NCI-H2081 treated with DMSO at 0.1 percent for 48 hours (cell line): ENCODE measurements at regions not wholly inside any gene's neighbourhood (a gene's known extent, or its start where the extent isn't known, plus 50 kb on each side); places are given as distances from the start of the nearest gene placed in this dataset.

Source experiments
- DNase-seq: peaks from one replicate; lab custom pipeline; 2025; lab: John Stamatoyannopoulos, UW

DNA sequence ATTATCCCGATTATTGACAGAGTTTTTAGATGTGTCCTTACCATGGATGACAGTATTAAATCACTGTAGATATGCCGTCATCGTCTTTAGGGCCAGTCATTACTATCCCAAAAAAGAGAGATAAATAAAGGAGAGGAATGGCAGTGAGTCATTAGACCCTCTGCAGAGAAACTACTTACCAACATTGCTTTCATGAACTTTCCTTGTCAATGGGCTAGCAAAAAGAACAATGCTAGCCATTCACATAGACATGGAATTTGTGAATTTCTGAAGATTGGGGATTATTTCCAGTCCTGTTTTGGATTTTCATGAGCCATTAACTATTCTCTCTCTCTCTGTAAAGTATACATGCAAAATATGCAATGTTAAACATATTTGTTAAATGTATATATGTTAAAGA, 319.4 kb upstream of the FANCL start:
- DNase-seq: no peak

DNA sequence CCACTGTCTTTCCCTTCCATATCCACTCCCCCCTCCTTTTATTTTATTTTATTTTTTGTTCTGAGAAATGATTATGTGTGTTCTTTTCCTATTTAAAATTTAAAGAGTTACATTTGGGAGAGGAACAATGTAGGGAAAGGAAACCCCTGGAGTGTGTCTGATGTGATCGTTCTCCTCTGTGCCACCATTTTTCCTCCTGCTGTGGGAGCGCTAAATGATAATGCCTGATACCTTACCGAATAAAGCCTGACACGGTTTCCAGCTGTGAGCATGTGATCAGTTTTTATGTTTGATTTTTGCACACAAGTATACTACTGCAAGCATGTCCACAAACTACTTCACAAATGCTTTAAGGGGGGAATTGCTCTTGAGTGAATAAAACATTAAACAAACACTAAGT, 317.8 kb upstream of the FANCL start:
- no peak for DNase-seq

DNA sequence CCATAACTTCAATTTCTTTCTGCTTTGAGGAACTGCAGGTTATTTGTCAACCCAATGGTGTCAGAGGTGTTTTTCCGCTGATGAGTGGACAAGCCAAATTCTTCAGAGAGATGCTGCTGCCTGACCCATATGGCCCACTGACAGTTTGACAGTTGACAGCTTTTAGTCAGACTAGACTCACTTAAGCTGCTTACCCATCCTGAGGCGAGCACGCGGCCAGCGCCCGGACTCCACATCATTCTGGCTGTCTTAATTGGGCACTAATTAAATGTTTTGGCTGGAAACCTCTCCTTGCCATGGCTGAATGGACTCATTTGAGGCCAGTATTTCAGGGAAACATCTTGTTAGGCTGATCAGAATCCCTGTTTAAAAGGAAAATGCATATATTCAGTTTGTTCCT, 316.1 kb upstream of the FANCL start:
- no peak for DNase-seq

DNA sequence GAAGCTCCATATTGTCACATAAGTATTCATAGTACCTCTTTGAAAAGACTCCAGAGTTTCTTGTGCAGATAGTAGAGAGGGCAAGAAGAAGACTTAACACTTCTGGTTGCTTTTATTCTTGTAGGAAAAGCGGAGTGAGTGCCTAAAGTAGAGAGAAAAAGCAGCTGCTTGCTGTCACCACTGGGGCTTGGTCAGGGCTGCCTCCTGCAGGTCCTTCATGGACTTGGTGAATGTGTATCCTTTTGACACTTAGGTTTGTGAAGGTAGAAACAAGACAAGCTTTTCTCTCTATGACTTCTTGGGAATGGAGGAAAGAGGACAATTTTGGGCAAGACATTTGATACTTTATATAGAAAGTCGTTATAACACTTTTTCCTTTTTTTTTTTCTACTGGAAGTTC, 312.8 kb upstream of the FANCL start:
- DNase-seq: no peak

DNA sequence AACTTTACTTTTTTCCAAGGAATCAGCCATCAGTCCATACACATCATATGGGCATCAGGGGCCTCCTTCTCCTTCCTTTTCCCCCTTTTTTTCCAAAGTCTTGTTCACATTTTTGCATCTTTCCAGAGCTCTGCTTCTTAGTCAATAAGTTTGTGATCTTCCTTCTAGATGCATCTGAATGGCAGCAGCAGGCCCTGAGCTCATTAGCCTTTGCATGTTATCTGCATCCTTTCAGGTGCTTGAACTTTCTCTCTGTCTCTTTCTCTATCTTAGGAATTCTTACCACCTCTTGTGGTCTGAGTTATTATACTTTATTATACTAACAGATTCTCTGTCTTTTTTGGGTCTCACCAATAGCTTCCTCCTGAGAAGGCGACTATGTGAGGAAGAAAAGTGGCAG, 312.4 kb upstream of the FANCL start:
- no peak for DNase-seq

DNA sequence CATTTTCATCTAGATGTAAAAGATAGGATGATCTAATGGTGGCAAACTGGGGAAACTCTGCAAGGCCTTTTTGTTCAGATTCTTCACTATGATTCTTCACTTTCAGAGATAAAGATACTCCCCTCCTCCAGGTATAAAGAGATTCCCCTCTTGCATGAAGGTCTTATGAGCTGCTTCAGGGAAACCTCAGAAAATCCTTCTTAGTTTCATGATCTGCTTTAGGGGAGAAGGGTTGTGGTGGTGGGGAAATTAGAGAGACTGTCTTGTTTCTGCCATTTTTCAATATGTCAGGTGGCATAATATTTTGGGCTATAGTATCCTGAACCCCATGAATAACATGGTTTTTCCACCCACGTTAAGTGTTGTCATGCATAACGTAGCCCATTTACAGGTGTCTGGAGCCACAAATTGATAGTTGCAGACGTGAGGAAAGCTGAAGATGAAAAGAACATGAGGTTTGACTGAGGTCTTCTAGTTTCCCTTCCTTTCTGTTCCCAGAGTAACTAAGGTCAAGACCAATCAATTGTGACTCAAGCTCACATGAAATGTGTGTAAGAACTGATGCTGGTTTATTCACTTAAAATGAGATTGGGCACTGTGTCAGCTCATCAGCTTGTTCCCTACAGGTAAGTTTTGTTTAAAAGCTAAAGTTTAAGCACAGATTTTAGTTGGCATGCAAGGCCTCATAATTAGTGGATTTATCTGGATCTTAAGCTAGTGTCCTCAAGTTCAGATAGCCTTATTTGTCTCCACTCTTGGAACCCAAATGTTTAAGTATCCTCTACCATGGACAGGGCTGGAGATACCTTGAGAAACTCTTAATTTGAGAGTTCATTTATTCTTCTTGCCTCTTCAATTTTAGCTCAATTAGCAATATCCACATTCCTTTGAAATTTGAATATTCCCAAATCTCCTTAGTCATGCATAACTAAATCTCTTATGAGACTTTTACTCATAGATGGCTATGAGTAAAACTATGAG, 304.5 kb upstream of the FANCL start:
- no peak for DNase-seq

DNA sequence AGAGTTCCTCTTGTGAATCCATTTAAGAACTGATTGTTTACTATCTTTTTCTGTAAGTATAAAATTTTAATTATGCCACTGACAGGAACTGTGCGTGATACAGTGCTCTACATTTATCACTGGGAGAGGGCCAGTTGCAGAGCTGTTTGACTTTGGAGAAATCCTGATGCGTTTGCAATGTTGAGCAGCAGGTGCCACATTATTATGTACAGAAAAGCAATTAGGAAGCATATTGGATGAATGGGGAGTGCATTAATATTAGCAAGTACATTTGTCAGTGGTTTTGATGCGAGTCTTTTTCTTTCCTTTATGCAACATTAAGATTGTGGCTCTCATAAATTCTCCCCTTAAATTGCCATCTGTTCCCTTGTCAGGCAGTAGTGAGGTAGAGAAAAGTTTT, 302.3 kb upstream of the FANCL start:
- peak; percentile 63 for DNase-seq

DNA sequence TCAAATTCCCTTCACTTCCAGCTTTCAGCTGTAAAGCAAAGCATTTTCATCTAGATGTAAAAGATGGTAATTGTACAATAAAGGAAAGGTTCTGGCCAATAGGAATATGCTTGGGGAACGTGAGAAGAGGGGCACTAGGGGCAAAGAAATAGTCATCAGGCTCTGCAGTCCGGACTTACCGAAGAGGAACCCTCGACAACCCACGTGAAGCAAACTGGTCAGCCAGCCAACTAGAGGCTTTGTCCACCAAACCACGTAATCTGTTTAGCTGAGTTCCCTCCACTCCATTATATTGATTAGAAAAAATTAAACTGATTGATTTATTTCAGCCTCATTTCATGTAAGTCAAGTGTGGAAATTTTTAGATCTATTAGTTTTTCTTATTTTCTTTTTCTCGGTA, 300.4 kb upstream of the FANCL start:
- DNase-seq: no peak

DNA sequence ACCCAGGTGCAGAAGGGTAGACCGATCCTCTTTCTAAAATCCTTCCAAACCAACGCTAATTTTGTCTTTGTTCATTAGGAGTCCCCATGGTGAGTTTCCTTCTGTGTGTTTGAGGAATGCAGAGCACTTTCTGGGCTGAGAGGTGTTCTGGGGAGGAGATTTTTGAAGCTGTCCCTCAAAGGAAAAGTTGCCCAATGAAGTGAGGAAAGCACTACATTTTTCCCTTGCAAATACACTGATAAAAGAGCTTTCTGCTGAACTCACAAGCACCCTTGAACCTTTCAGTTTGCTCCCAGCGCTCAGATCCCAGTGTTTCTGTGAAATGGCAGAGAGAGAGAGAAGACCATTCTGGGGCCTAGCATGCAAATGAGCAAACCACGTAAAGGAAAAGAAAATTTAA, 299.6 kb upstream of the FANCL start:
- no peak for DNase-seq

DNA sequence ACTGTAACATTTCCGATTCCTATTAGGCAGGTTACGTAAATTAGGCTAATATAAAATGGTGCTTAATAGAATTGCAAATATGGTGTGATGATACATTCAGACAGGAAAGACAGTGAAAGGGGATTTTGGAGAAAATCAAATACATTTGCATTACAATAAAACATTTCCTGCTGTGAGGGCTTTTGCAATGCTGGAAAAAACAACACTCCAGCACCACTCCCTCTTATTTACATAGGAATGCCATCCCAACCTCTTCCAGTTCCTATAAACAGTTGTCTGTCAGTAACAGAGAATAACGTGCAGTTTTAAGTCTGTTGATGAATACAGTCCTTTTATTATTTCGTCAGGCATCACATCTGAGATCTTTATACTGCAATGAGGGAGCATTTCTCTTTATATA, 298.8 kb upstream of the FANCL start:
- peak; percentile 64 for DNase-seq

DNA sequence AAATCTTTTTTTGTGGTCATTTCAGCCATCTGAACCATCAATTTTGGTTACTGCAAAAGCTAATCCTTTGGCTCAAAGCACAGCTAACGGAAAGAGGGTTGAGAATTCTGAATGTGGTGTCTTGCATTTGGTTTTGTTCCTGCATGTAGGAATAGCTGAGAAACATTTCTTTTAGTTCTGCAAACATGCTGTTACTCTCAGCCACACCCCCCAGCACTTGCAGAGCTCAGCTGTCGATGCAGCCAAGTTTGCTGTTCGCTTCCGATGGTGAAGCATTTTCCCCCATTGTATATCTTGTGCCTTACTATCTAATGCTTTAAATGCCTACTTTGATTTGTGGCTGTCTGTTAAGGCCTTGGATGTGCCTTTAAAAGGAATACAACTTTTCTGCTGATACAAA, 294.9 kb upstream of the FANCL start:
- DNase-seq: no peak

DNA sequence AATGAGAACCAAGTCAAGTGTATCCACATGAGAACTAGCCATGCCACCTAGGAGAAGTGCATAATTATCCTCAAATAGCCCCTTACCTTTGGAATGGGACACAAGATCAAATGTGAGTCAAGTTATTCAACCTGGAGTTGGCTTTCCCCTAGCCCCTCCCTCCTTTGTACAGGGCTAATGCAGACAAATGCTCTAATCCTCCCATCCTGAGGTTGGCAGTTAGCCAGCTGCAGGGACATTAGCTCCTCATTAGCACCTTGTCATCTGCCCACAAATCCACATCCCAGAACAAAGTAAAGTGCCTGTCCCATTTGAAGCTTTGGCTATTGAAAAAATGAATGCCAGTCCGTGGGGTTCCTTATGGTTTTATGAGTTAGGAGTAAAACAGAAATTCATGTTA, 294.1 kb upstream of the FANCL start:
- peak; percentile 62 for DNase-seq

DNA sequence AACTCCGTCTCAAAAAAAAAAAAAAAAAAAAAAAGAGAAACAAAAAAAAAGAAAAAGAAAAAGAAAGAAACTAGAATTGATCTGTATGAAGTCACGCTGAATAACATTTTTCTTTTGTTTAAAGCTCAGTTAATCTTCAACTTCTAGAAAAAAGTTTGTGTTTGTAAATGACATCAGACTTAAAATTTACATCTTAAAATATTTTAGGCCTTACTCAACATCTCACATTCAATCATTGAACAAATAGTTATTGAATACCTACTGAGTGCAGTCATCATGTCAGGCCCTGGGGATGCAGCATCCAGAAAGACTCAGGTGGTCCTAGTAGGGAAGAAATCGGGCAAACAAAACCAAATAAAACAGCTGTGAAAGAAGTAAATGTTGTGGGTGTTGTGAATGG, 292.3 kb upstream of the FANCL start:
- DNase-seq: no peak

DNA sequence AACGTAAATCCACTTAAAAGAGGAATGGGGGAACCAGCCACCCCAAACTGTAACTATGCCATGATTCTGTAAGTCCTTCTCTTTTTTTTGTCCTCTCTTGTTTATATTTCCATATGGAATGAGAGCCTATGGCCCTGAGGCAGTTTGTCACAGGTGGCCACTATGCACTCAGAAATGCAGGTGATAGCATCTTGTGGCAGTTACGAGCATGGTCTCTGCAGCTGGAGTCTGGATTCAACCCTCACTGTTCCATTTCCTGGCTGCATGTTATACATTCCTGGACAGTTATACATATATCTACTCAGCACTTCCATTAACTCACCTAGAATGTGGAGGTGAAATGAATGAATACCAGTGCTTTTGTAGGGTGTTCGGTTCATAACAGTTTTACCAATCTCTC, 291.5 kb upstream of the FANCL start:
- DNase-seq: no peak

DNA sequence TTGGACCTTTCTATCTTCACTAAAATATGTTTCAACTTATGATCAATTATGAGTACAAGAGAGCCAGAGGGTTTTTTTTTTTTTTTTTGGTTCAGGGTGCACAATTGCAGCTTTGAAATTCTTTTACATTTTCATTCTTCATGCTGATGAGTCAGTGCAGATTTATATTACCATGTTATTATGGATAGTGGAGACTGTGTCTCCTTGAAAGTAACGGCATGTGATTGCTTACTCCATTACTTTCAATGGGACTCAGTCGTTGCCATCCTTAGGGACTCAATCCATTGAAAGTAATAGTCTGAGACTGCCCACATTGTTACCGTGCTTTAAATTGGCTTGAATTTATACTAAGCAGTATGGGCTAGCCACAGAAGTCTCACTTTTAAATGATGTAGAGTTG, 286.5 kb upstream of the FANCL start:
- DNase-seq: no peak

DNA sequence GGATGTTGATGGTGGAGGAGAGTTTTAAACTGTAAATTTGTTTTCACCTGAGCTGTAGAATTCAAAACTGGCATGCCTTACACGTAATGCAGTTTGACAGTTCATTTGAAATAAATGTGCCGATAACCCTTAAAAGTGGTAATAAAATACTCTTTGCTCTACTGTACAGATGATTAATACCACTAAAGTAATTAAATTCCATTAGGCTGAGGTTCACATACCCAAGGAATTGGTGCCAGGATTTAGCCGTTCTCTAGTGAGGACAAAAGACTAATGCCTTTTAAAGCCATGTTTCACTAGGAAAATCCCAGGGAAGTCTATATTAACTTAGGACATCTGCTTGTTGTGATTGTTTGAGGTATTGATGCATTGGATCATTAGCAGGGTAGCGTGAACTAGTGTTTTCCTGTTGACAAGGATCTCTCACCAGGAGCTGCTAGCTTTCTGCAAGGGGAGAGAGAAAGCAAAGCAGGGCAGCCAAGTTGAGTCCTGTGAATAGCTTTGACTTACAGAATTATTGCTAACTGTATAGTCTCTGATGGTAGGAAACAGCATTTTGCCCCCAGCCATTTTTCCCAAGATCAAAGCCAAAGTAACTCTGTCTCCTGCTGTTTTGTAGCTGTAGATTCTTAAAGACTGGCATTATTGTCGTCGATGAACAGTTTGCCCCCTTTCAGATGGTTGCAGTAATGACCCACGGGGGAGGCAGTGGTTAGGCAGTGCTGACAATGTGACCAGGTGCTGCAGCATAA, 280.9 kb upstream of the FANCL start:
- peak; percentile 100 for DNase-seq

DNA sequence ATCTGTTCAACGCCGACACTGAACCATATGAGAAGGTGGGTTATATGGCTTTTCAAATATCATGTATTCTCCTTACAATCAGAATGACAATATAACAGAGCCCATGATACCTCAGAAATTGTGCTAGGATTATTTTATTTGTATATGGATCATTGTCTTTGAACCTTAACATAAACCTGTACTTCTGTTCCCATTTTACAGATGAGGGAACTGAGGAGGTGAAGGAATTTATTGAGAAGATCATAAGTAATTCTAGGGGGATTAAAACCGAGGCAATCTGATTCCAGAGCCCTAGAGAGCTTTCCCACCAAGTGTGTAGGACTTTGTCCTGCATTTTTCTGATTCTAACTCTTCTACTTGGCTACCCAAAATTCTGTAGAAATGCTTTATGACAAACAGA, 279.8 kb upstream of the FANCL start:
- DNase-seq: no peak

DNA sequence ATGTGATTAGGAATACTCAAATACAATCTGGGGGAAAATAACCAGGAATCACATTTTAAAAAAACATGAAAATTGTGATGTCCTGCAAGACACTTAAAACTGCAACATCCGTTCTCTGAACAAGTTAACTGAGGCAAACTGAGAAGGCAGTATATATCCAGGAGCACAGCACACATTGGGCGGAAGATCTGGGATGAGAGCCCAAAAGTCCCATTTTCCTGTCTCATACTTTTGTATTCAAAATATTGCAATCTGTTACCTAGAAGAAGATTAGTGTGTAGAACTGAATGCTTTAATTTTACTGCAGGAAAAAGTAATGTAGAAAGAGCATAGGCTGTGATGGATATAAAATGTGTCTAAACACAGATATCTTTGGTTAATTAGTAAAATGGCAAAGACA, 276.8 kb upstream of the FANCL start:
- no peak for DNase-seq

DNA sequence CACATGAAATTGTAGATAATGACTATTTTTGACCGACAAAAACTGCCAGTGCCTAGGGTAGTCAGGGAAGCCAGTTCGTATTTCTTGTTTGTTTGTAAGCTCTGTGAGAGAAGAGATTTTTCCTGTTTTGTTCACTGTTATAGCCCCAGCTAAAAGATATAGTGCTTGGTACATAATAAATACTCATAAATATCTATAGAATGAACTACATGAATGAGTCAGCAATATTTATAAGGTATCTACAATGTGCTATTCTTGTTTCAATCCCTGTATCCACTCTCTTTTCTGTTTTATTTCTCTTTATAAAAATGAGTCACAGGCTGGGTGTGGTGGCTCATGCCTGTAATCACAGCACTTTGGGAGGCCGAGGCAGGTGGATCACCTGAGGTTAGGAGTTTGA, 275.6 kb upstream of the FANCL start:
- no peak for DNase-seq

DNA sequence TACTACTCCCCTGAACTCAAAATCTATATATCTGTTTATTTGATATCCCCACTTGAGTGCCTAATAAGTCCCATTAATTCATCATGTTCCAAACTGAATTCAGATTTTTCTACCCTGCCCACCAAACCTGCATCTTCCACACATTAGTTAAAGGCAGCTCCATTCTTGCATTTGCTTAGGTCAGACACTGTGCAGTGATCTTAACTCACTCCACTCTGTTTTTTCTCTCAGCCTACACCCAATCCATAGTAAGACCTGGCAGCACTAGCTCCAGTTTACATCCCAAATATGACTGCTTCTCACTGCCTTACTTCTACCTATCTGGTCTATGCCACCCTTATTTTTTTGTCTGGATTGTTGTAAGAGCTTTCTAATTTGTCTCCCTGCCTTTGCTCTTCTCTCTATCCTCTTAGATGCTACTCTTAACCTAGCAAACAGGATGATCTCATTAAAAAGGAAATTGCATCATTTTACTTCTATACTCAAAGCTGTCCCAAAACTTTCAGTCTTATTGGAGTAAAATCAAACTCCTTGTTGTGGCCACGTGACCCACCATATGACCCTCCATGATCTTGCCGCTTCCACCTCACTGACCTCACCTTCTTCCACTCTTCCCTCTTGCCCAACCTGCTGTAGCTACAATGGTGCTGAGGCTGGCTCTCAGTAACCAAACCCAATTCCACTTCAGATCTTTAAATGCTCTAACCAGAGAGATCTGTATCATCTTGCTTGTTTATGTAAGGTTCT, 274.9 kb upstream of the FANCL start:
- DNase-seq: no peak

DNA sequence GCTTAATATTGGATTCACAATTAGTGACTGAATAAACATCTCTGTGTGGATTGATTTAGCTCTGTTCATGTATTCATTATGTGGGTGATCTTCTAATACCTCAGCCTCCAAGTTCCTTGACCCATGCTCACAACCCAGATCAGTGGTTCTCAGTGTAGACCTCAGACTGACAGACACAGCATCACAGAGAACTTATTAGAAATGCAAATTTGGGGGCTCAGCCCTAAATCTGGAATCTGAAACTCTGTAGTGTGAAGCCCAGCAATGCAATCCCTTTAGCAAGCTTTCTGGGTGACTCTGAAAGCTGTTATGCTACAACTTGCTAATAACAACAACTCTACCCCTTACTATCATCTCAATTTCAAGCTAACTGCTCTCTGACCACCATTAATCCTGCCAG, 273.1 kb upstream of the FANCL start:
- no peak for DNase-seq

DNA sequence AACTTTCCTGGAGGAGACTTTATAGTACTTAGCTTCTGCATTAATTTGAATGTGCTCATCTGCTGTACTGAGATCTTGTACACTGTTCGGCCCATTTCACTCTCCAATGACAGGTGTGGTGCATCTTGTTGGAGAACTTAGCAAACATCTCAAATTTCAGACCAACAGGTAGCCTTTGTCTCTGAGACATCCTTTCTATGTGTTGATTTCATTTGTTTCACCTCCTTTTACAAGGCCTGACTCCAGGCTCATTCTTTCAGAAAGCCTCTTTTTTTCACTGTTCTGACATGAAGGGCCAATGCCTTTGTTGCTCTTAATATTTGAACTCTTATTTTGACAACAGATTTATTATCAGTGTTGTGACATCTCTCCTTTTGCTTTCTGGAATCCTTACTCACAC, 271.8 kb upstream of the FANCL start:
- no peak for DNase-seq

DNA sequence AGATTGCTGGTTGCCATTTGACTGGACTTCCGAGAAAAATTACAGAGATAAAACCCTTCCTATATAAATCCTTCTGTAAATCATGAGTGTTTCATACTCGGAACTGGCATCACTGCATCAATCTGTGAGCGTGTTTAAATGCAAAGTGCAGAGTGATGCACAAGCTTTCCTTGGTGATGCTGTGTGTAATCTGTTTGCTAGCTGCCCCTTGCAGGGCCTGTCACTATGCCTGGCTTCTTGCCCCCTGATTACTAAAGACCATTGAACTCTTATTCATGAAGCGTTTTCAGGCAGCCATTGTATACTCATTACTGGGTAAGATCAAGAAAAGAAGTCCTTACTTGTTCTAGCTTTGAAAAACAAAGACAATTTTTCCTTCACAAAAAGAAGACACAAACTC, 266.9 kb upstream of the FANCL start:
- no peak for DNase-seq
